Prostate gland (tissue), 1 donor: ENCODE measurements at regions not wholly inside any gene's neighbourhood (a gene's known extent, or its start where the extent isn't known, plus 50 kb on each side); places are given as distances from the start of the nearest gene placed in this dataset.

Source experiments
- POLR2A ChIP-seq: fragments of 450-650 bp; IDR thresholded peaks from one replicate; pipeline ENCODE4 v1.6.1; 2016; ENCODE audit warnings: antibody characterized with exemption, mild to moderate bottlenecking
- POLR2AphosphoS5 ChIP-seq: sonication (generic); formaldehyde crosslinking; IDR thresholded peaks from one replicate; pipeline ENCODE4 v1.6.1; 2017; ENCODE audit warnings: antibody characterized with exemption

DNA sequence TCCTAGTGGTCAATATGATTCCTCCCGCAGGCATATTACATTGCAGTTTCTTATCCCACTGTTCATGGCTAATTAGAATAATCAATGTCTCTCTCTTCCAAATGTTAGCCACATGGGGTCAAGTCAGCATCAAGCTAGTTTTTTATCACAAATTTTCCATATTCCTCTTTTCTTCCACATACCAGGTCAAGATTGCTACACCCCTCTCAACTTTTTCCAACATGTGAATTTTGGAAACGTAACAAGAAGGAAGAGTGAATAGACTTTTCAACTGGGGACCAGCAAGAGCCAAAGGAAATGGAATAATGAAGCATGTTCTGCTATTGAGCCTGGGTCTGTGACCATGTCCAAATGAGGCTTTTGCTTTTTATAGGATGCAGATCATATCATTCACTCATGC, 65.1 kb downstream of the SOD2 start:
- TF ChIP-seq POLR2AphosphoS5 (no peak), POLR2A (no peak)
